ENCODE measurements at regions not wholly inside any gene's neighbourhood (a gene's known extent, or its start where the extent isn't known, plus 50 kb on each side); places are given as distances from the start of the nearest gene placed in this dataset.

- TF ChIP-seq POLR2A (IDR thresholded peaks at IDR 0.05) (no peak), CTCF (IDR thresholded peaks at IDR 0.05 in 8 of 11, conservative IDR thresholded peaks at IDR 0.05 in 3 of 11) (no peak), POLR2AphosphoS5 (IDR thresholded peaks at IDR 0.05) (no peak)
Measured at GRCh38 chr1:222462601-222463000, 85.3 kb downstream of the HHIPL2 start.
